CD4-positive, alpha-beta T cell treated with Interleukin-21 for 1 hour (primary cell): ENCODE measurements at regions not wholly inside any gene's neighbourhood (a gene's known extent, or its start where the extent isn't known, plus 50 kb on each side); places are given as distances from the start of the nearest gene placed in this dataset.

Experiments used
- DNase-seq: peaks from one replicate; pipeline ENCODE4 v3.0.0-alpha.2; 2020

DNA sequence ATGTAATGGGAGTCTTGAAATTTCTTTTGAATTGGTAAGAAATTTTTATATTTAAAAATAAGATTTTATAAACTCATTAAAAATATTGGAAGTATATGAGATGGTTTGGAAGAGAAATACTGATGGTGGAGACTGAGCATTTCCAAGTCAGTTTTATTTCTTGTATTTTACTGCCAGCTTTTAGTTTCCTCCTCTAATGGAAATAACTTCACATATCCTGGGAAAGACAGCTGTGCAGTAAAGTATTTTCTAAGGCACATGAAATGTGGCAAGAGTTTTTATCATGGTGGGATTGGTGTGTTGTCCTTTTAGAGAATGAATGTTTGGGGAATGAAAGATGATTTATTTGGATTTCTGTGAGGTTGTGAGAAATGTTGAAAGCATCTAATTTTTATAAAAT, 346.9 kb upstream of the RGS6 start:
- no peak for DNase-seq

DNA sequence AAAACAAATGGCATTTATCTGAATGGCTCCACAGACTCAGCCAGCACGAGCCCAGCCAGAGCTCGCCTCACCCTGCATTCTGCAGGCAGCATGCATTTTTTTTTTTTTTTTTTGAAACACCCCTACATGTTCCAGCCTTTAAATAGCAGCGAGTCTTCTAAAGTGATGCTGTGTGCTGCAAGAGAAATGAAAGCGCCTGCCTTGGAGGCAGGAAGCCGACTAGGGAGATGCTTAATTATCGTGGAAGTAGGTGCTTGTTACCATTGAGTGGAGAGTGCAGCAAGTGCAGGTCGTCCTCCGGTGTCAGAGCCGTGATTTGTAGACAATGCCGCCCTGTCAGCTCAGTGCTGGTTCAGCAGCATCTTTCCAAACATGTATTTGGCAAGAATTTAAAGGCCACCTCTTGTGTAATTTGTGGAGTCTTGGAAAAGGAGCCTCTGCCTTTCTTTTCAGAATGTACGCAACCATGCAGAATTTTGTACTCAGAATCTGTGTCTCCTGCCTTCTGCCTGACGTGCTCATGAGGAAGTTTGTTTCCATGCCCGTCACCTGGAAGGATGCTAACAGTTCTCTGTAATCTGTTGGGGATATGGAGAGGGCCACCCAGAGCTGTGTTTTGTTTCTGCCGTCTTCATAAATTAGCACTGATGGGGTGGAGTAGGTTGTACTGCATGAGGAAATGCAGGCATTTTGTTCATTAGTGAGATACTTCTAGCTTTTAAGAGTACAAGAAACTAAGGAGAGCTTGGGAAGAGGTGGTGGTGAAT, 345.9 kb upstream of the RGS6 start:
- no peak for DNase-seq

DNA sequence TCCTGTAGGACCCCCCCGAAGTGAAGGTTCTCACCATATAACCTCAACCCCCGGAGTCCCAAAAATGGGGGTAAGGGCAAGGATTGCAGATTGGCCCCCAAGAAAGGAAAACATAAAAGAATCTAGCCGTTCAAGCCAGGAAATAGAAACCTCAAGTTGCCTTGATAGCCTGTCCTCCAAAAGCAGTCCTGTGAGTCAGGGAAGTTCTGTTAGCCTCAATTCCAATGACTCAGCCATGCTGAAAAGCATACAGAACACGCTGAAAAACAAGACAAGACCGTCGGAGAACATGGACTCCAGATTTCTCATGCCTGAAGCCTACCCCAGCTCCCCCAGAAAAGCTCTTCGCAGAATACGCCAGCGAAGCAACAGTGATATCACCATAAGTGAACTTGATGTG, 344.2 kb upstream of the RGS6 start:
- no peak for DNase-seq

DNA sequence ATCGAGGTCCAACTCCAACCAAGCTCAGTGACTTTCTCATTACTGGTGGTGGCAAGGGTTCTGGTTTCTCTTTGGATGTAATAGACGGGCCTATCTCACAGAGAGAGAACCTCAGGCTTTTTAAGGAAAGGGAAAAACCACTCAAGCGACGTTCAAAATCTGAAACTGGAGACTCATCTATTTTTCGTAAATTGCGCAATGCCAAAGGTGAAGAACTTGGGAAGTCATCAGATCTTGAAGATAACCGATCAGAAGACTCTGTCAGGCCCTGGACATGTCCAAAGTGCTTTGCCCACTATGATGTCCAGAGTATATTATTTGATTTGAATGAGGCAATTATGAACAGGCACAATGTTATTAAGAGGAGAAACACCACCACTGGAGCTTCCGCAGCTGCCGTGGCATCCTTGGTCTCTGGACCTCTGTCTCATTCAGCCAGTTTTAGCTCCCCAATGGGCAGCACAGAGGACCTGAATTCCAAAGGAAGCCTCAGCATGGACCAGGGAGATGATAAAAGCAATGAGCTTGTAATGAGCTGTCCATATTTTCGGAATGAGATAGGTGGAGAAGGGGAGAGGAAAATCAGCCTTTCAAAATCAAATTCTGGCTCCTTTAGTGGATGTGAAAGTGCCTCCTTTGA, 343.5 kb upstream of the RGS6 start:
- DNase-seq, result no peak

DNA sequence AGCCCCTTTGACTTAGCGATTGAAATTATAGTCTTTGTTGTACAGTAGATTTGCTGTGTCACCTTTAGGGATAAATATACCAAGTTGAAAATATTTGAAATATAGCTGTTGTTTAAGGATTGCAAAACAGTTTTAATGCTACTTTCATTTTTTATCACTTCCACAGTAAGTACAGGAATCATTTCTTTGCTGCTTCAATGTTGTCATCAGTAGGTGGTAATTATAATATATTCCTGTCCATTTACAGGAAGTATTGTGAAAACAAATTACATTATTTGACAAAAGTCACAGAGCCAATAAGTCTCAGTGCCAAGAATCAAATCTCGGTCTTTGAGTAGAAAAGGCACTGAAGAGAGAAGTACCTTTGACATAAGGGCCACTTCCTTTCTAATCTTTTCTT, 342.6 kb upstream of the RGS6 start:
- DNase-seq, result no peak

DNA sequence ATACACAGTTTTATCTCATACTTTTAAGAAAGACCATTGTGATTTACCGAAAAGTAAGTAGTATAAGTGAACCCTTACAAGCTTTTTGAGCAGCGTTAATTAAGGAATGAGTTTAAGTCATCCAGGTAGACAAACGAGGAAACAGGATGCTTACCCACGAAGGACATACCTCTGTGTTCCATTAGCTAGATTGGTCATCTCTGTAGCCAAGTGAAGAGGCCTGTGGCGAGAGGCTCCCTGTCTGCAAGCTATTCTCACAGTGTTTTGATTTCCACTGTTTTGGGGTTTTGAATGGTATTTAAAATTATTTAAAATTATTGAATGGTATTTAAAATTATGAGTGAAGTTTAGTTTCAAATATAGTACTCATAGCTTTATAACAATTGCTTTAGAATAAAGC, 342.1 kb upstream of the RGS6 start:
- DNase-seq, result no peak

DNA sequence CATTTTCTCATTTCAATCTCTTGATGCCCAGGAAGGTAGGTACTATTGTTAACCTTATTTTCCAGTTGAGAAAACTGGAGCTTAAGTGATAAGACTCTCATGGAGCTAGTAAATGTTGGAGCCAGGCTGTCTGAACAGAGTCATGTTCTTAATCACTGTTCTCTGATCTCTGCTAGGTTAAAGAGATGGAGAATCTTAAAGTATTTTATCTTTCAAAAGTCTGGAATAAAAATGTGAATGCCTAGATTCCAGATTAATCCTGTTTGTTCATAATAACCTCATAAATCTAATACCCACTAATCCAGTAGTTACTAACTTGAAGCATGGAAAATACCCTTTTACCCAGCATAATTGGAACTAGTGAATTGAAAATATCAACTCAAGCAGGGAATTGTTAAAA, 341.0 kb upstream of the RGS6 start:
- DNase-seq, result no peak

DNA sequence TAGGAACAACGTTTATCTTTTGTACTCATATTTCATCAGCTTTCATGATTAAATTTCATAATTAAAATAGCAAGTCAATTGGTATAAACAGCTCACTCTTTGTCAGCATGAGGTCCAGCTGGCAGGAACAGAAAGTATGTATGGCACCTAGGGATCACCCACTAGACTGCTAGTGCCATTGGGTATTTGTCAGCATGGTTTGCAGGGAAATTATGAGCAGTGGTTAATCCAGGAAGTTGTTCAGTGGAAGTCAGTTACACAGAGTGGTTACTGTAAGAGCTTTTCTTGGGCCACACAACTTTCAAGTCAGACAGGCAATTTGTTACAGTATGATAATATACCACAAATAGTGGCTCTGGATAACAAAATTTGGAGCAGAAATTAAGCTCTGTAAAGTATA, 340.3 kb upstream of the RGS6 start:
- peak; percentile 33 for DNase-seq

DNA sequence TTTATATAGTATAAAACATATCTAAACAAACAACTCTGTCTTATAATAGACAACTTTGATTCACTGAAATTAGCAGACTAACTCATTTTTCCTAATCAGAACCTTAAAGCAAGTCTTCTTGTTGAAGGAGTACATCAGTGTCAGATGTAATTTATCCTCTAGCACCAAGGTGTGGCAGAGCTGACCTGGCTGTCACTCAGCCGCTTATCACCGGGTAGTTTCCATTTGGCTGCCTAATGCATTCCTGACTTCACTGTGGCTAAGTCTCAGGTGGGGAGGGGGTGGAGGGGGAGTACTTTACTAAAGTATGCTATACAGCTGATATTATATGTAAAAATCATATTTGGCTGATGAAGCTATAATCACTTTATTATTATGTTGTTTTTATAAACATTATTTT, 339.9 kb upstream of the RGS6 start:
- no peak for DNase-seq

DNA sequence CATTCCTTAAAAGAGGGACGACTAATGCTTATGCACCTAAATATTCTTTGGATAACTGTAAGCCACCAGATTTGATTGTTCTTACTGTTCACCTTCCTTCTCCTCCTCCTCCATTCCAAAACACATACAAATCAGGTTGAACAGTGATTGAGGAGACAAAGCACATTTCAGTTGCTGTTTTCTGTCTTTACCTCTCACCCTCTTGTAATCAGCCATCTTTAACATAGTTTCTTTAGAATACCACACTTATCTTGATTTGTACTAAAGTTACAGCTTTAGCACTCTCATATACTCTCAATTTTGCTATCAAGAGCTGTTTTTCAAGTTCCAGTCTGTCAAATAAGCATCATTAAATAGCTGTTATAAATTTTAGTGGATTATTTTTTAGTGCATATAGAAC, 338.3 kb upstream of the RGS6 start:
- no peak for DNase-seq

DNA sequence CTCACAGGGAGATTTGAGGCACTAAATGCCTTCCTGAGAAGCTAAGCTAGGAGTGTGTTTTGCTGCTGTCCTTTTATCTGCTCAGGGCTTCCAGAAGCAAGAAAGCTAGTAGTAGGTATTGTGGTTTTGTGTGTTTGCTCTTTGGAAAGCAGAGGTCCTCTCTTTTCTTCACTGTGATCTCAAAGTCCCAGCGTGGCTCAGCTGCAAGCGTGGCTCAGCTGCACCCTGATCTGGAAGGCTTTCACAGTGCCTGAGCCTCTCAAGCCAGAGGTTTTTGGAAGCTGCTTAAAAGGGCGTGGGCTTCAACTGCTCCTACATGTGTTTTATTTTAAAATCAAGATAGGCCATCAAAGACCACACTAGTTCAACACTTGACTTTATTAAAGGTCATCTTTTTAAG, 337.4 kb upstream of the RGS6 start:
- DNase-seq, result no peak

DNA sequence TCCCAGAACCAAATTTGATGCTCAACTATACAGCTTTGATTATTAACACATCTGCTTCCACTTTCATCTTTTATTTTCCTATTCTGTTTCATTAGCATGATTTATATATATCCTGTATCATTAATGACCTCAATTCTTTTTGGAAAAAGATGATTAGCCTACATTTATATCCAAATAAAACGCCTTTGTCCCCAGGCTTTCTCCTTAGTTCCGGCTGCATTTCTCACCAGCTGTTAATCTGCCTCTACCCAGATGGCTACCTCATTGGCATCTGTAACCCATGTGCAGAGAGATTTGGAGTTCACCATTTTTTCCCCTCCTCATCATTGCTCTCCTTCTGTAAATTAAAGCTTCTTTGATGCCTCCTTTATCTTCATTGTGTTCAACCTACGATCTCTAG, 336.8 kb upstream of the RGS6 start:
- no peak for DNase-seq

DNA sequence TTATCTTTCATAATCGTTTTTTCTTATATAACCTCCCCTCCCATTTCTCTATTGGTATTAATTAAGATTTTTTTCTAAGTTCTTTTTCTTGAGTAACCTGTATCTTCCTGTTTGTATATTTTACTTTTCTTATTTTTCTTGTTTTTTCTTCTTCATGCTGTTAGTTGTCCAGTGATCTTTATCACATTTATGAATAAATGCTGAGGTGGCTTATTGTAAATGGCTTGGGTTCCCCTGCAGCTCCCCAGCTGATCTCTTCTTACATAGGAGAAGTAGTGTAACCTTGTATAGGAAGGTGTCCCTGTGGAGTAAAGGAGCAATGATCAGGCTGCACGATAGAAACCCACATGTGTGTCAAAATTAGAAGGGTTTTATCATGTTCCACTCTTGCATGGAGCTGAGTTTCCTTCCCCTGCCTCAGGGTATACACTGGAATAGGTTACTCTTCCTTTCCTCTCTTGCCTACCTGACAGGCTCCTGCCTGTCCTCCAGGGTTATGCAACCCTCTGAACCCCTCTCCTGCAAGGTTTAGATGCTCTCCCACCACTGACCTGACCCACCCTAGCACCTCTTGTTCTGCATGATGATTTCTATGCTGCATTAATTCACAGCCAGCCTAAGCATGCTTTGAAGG, 334.8 kb upstream of the RGS6 start:
- DNase-seq, result no peak

DNA sequence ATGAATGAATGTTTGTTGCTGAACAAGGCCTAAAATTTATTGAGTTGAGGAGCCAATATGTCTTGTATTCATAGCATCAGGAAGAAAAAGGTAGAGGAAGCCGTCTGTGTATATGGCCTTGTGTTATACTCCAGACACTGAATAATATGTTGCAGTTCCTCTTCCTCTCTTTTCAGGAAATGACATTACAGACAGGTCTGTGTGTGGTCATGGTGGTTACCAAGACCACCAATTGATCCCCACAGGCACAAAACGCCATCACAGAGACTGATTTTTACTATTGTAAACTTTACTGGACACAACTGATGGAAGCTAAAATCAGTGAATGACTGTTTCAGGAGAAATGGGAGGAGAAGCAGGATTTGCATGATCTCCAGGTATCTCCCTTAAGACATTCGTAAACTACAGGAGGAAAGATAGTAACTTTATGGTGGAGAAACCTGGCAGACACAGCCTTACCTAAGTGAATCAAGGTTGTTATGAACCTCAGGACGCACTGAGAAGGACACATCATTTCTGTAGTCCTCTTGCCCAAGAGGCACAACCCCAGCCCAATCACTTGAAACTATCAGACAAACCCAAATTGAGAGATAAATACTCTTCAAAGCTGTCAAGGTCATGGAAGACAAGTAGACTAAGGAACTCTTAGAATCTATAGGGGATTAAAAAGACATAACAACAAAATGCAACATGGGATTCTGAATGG, 334.1 kb upstream of the RGS6 start:
- no peak for DNase-seq

DNA sequence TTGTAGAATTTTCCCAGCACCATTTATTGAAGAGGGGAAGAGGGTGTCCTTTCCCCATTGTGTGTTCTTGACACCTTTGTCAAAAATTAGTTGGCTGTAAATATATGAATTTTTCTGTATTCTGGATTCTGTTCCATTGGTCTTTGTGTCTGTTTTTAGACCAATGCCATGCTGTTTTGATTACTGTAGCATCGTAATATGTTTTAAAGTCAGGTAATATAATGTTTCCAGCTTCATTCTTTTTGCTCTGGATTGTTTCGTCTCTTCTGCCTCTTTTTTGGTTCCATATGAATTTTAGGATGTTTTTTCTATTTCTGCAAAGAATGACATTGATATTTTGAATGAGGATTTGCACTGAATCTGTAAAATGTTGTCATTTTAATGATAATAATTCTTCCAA, 331.9 kb upstream of the RGS6 start:
- DNase-seq, result no peak

DNA sequence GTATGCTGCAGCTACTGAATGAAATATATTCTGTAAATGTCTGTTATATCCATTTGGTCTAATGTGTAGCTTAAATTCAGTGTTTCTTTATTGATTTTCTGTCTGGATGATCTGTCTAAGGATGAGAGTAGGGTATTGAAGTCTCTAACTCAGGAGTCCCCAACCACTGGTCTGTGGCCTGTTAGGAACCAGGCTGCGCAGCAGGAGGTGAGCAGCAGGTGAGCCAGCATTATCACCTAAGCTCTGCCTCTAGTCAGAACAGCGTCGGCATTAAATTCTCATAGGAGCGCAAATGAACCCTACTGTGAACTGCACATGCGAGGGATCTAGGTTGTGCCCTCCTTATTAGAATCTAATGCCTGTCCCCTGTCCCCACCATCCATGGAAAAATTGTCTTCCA, 329.7 kb upstream of the RGS6 start:
- no peak for DNase-seq

DNA sequence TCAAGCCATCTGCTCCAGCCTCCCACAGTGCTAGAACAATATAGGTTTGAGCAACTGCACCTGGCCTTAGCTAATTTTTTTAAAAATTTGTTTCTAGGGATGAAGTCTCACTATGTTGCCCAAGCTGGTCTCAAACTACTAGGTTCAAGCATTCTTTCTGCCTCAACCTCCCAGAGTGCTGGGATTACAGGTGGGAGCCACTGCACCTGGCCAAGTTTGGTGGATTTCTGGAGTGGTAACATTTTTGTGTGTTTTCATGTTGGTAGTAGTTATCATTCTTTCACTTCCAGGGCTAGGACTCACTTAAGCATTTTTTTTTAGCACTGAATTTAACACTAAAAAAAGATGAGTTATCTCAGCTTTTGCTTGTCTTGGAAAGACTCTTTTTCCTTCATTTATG, 328.0 kb upstream of the RGS6 start:
- DNase-seq, result no peak

DNA sequence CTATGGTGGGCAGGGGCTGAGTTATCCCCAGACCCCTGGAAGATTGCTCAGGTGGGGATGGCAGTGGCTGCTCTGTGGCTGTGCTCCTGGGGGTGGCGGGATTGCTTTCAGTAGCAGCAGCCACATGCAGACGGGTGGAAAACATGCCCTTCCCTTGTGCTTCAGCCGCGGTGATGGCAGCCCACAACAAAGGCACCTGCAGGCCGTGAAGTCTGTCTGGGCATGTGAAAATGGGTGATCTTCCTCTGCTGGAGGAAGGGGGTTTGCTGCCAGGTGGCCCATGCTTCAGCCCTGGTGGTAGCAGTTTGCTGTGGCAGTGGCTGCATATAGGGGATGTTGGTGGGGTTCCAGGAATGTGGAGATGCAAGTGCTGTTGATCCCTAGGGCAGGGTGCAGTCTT, 326.2 kb upstream of the RGS6 start:
- DNase-seq, result no peak

DNA sequence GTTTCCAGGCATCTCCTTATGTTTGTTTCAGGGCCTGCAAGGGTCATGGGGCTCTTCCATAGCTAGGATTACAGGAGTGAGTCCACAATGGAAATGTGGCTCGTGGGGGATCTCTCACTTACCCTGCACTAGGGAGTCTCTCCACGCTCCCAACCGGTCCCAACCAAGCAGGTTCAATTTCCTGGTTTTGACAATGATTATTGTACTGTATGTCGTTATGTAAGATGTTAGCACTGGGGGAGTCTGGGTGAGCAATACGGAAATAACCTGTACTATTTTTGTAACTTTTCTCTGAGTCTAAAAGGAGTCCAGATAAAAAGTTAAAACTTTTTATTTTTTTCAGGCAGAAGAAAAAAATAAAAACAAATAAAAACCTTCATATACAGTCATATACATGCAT, 325.7 kb upstream of the RGS6 start:
- no peak for DNase-seq

DNA sequence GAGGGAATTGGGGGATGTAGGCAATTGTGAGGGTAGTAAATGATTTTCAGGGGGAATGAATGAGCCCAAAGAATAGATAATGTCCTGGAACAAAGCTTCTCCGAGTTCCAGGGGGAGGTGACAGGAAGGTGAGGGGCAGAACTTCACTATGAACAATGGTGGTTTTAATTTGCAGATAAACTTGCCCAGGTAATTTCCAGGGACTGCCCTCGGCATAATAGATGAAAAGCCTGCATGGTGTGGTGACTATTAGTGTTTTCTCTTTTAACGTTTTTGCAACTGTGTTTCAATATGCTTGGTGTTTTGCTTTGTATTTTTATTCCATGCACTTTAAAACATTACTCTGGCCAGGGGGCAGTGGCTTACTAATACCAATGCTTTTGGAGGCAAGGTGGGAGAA, 325.2 kb upstream of the RGS6 start:
- no peak for DNase-seq

DNA sequence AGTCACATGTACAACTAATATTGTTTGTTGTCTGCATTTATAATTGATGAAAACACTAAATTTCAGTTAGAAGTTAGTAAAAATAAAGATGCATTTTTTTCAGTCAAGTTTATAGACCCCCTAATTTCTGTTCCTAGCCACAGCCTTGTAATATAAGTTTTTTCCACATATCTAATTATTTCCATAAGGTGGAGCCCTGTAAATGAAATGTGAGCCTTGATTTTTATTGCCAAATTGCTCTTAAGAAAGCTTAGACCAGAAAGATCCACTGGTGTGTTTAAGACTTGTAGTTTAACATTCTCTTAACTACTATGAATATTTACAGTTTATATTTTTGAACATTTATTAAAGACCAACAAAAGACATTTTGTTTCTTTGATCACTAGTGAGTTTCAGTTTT, 322.1 kb upstream of the RGS6 start:
- no peak for DNase-seq

DNA sequence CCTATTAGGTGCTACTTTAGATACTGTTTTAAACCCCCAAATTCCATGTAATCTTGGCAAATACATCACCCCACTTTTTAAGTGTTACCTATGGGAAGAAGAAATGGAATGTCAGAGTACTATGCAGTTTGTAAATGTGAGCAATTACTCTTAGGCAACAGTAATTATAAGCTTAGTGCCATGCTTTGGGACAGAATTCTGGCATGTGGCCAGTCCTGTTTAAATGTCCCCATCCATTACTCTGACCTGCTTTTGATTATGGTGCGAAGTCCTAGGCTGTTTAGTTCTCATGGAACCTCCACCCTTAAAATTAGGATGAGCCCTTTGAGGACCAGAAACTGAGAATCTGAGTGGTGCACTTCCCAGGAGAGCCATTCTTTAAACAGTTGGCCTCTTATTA, 321.4 kb upstream of the RGS6 start:
- DNase-seq, result no peak

DNA sequence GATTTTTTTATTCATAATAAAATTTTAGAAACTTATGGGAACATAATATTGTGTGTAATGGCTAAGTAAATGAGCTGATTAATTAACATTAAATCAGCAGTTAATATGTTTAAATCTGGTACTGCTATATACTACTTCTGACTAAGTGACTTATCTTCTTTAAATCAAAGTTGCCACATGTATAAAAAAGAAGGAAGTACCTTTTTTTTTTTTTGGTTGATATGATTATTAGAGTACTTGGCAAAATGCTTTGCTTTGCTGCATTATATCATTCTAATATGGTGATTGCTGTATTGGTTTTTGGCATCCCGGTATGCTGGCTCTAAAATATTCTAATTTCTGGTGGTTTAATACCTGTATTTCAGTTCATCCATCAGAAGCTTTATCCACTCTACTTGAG, 319.1 kb upstream of the RGS6 start:
- no peak for DNase-seq

DNA sequence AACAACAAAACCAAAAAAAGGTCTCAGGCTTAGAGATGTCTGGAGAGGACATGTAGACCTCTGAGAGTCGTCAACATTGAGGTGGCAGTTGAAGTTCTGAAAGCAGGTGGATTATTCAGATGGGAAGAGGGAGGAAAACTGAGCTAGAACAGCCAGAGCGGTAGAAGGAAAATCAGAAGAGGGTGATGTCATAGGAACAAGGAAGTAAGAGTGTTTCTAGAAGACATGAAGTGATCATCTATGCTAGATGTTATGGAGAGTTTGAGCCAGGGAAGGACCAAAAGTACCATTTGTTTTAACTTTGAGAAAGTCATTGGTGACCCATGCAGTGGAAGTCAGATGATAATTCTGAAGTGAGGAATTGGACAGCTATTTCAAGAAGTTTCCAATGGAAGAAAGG, 316.2 kb upstream of the RGS6 start:
- no peak for DNase-seq
